ENCODE measurements at regions not wholly inside any gene's neighbourhood (a gene's known extent, or its start where the extent isn't known, plus 50 kb on each side); places are given as distances from the start of the nearest gene placed in this dataset.

GRCh38 chr2:45316576-45317338, 294.3 kb downstream of the SRBD1 start:
- H3K4me2 ChIP-seq: no peak overlapping the region
- H3K9me3 ChIP-seq (ENCODE audit: low read depth): no peaks in the 10 kb centered on the region
- 86% methylated on average over 10 of the region's 10 CpGs for WGBS (ENCODE audit: low lambda C conversion rate, missing lambda C conversion rate)
- no peaks in the 10 kb centered on the region for H3K36me3 ChIP-seq (replicated peaks; ENCODE audit: insufficient read depth, low read depth)
- no peaks in the 10 kb centered on the region for H3K27me3 ChIP-seq
- no peak for DNase-seq (ENCODE audit: low spot score)
- no peak overlapping the region for H2AFZ ChIP-seq
- H4K20me1 ChIP-seq (ENCODE audit: insufficient read depth, poor library complexity, severe bottlenecking): no peaks in the 10 kb centered on the region
- no peak overlapping the region for H3K4me3 ChIP-seq
- no peaks in the 10 kb centered on the region for H3K79me2 ChIP-seq
- H3K27ac ChIP-seq: no peak overlapping the region
- TF ChIP-seq EZH2phosphoT487 (IDR thresholded peaks at IDR 0.05; ENCODE audit: low read depth, severe bottlenecking, unreplicated experiment): no peak
- TF ChIP-seq CTCF (IDR thresholded peaks at IDR 0.05; ENCODE audit: poor library complexity): no peak
- TF ChIP-seq EZH2 (IDR thresholded peaks at IDR 0.05; ENCODE audit: borderline replicate concordance): no peak
- H3K4me1 ChIP-seq (ENCODE audit: insufficient read depth): peaks cover 10% of the 10 kb centered on the region
- no peaks in the 10 kb centered on the region for H3K9me2 ChIP-seq (replicated peaks; ENCODE audit: insufficient read depth)

GRCh38 chr2:45315861-45316260, 295.2 kb downstream of the SRBD1 start:
- Histone ChIP-seq H3K9me3 (ENCODE audit: low read depth) (no peaks in the 10 kb centered on the region), H3K79me2 (no peaks in the 10 kb centered on the region), H3K9me2 (replicated peaks; ENCODE audit: insufficient read depth) (no peaks in the 10 kb centered on the region), H3K4me1 (ENCODE audit: insufficient read depth) (peaks cover 10% of the 10 kb centered on the region), H3K36me3 (replicated peaks; ENCODE audit: insufficient read depth, low read depth) (no peaks in the 10 kb centered on the region), H4K20me1 (ENCODE audit: insufficient read depth, poor library complexity, severe bottlenecking) (no peaks in the 10 kb centered on the region), H3K27me3 (no peaks in the 10 kb centered on the region), H3K27ac (peak overlapping the region; percentile 31), H3K4me2 (no peak overlapping the region), H3K4me3 (no peak overlapping the region), H2AFZ (no peak overlapping the region)
- peak; percentile 49 for DNase-seq (ENCODE audit: low spot score)
- 54% methylated on average over 3 of the region's 3 CpGs for WGBS (ENCODE audit: low lambda C conversion rate, missing lambda C conversion rate)
- no peak for TF ChIP-seq EZH2phosphoT487 (IDR thresholded peaks at IDR 0.05; ENCODE audit: low read depth, severe bottlenecking, unreplicated experiment)
- no peak for TF ChIP-seq CTCF (IDR thresholded peaks at IDR 0.05; ENCODE audit: poor library complexity)
- TF ChIP-seq EZH2 (IDR thresholded peaks at IDR 0.05; ENCODE audit: borderline replicate concordance): no peak

GRCh38 chr2:45312275-45312674, 298.8 kb downstream of the SRBD1 start:
- Histone ChIP-seq H3K9me3 (ENCODE audit: low read depth) (no peaks in the 10 kb centered on the region), H3K4me1 (ENCODE audit: insufficient read depth) (peaks cover 10% of the 10 kb centered on the region), H3K4me3 (no peak overlapping the region), H4K20me1 (ENCODE audit: insufficient read depth, poor library complexity, severe bottlenecking) (no peaks in the 10 kb centered on the region), H3K27ac (no peak overlapping the region), H3K4me2 (no peak overlapping the region), H3K79me2 (no peaks in the 10 kb centered on the region), H3K36me3 (replicated peaks; ENCODE audit: insufficient read depth, low read depth) (no peaks in the 10 kb centered on the region), H3K9me2 (replicated peaks; ENCODE audit: insufficient read depth) (no peaks in the 10 kb centered on the region), H2AFZ (no peak overlapping the region), H3K27me3 (no peaks in the 10 kb centered on the region)
- TF ChIP-seq EZH2phosphoT487 (IDR thresholded peaks at IDR 0.05; ENCODE audit: low read depth, severe bottlenecking, unreplicated experiment): no peak
- no peak for DNase-seq (ENCODE audit: low spot score)
- 42% methylated on average over 7 of the region's 7 CpGs for WGBS (ENCODE audit: low lambda C conversion rate, missing lambda C conversion rate)

- no peaks in the 10 kb centered on the region for H4K20me1 ChIP-seq (ENCODE audit: insufficient read depth, poor library complexity, severe bottlenecking)
- no peak overlapping the region for H3K4me2 ChIP-seq
- 66% methylated on average over 2 of the region's 2 CpGs for WGBS (ENCODE audit: low lambda C conversion rate, missing lambda C conversion rate)
Observed at GRCh38 chr2:45311559-45311958, 299.5 kb downstream of the SRBD1 start.

More at GRCh38 chr2:45311559-45311958, 299.5 kb downstream of the SRBD1 start:
- no peaks in the 10 kb centered on the region for H3K79me2 ChIP-seq
- H3K4me1 ChIP-seq (ENCODE audit: insufficient read depth): peaks cover 10% of the 10 kb centered on the region
- no peaks in the 10 kb centered on the region for H3K9me2 ChIP-seq (replicated peaks; ENCODE audit: insufficient read depth)
- H3K9me3 ChIP-seq (ENCODE audit: low read depth): no peaks in the 10 kb centered on the region
- no peaks in the 10 kb centered on the region for H3K36me3 ChIP-seq (replicated peaks; ENCODE audit: insufficient read depth, low read depth)
- no peak for DNase-seq (ENCODE audit: low spot score)
- H3K27ac ChIP-seq: no peak overlapping the region
- H3K27me3 ChIP-seq: no peaks in the 10 kb centered on the region
- TF ChIP-seq EZH2 (IDR thresholded peaks at IDR 0.05; ENCODE audit: borderline replicate concordance): no peak
- TF ChIP-seq CTCF (IDR thresholded peaks at IDR 0.05; ENCODE audit: poor library complexity): no peak
- no peak for TF ChIP-seq EZH2phosphoT487 (IDR thresholded peaks at IDR 0.05; ENCODE audit: low read depth, severe bottlenecking, unreplicated experiment)
- no peak overlapping the region for H2AFZ ChIP-seq
- H3K4me3 ChIP-seq: no peak overlapping the region
